B cell (primary cell): ENCODE measurements at regions not wholly inside any gene's neighbourhood (a gene's known extent, or its start where the extent isn't known, plus 50 kb on each side); places are given as distances from the start of the nearest gene placed in this dataset.

Experiments used
- ATAC-seq: fragments of 200-7000 bp; cut with Tn5 transposase; one replicate; pipeline ENCODE4 v1.10.0; 2021; ENCODE audit warnings: low read depth, mild to moderate bottlenecking, moderate number of reproducible peaks, moderate library complexity
- CTCF ChIA-PET: fragments of 350-600 bp; sonication (Branson Sonifier 250); formaldehyde crosslinking; loops from one replicate; lab custom pipeline; 2021; ENCODE audit warnings: antibody characterized with exemption, inconsistent platforms; lab: Charles Lee
- POLR2A ChIA-PET: fragments of 350-600 bp; sonication (Branson Sonifier 250); formaldehyde crosslinking; loops from one replicate; lab custom pipeline; 2021; ENCODE audit warnings: antibody characterized with exemption; lab: Charles Lee
- DNase-seq: peaks from one replicate; pipeline ENCODE4 v3.0.0; 2013
- H2AFZ ChIP-seq: 2 replicates; pipeline ENCODE4 v1.6.1; 2012; ENCODE audit warnings: mild to moderate bottlenecking, low read depth, low read length; ENCODE audit not compliant: insufficient read depth, poor library complexity, severe bottlenecking
- H3K27ac ChIP-seq, 2 donors: 1 replicate in 1 of 2; 2 replicates in 1 of 2; pipeline ENCODE4 v1.5.1; 2012 to 2013; ENCODE audit warnings: low read length in 2 of 2, mild to moderate bottlenecking in 2 of 2, moderate library complexity in 1 of 2
- H3K27me3 ChIP-seq, 4 experiments: fragments of 200-600 bp in 1 of 4; sonication (generic) in 1 of 4; replicated peaks in 1 of 4; 1 replicate in 2 of 4; 2 replicates in 2 of 4; pipeline versions ENCODE4 v1.6.1 to v1.7.0; 2013 to 2016; ENCODE audit warnings: low read length in 3 of 4, mild to moderate bottlenecking in 2 of 4, mixed read lengths in 1 of 4, moderate library complexity in 1 of 4; ENCODE audit not compliant: insufficient read depth in 4 of 4, control insufficient read depth in 3 of 4; ENCODE audit errors: control extremely low read depth in 1 of 4
- H3K36me3 ChIP-seq, 2 experiments: replicated peaks in 1 of 2; 1 replicate in 1 of 2; 2 replicates in 1 of 2; pipeline versions ENCODE4 v1.6.1 to v1.7.1; 2013; ENCODE audit warnings: low read length in 1 of 2; ENCODE audit not compliant: insufficient read depth in 2 of 2, control insufficient read depth in 1 of 2; ENCODE audit errors: control extremely low read depth in 1 of 2, extremely low read depth in 1 of 2
- H3K4me1 ChIP-seq, 2 donors: fragments of 200-600 bp in 1 of 2; sonication (generic) in 1 of 2; 1 replicate in 1 of 2; 2 replicates in 1 of 2; pipeline versions ENCODE4 v1.5.1 to v1.6.1; 2013 to 2017; ENCODE audit warnings: low read length in 2 of 2; ENCODE audit not compliant: control insufficient read depth in 2 of 2, insufficient read depth in 2 of 2
- H3K4me2 ChIP-seq: replicated peaks from 2 replicates; pipeline ENCODE3; 2012; ENCODE audit warnings: mild to moderate bottlenecking, low read depth, low read length; ENCODE audit not compliant: poor library complexity, severe bottlenecking
- H3K4me3 ChIP-seq, 5 experiments: fragments of 200-600 bp in 1 of 5; sonication (generic) in 1 of 5; 1 replicate in 3 of 5; 2 replicates in 2 of 5; pipeline versions ENCODE4 v1.5.1 to v1.7.0; 2011 to 2016; ENCODE audit warnings: low read length in 4 of 5, mild to moderate bottlenecking in 4 of 5, low read depth in 2 of 5, control low read depth in 1 of 5, moderate library complexity in 1 of 5; ENCODE audit not compliant: insufficient read depth in 1 of 5; ENCODE audit errors: control extremely low read depth in 1 of 5, extremely low read depth in 1 of 5
- H3K79me2 ChIP-seq: fragments of 200-600 bp; sonication (generic); one replicate; pipeline ENCODE4 v1.6.0; 2016; ENCODE audit warnings: low read length; ENCODE audit not compliant: control insufficient read depth, insufficient read depth
- H3K9ac ChIP-seq: fragments of 200-600 bp; sonication (generic); 2 replicates; pipeline ENCODE4 v1.6.1; 2017; ENCODE audit warnings: mild to moderate bottlenecking, low read length, moderate library complexity
- H3K9me3 ChIP-seq, 3 donors: one replicate each; pipeline versions ENCODE4 v1.6.1 to v1.7.1; 2013; ENCODE audit warnings: low read length in 2 of 3; ENCODE audit not compliant: control insufficient read depth in 2 of 3, insufficient read depth in 1 of 3; ENCODE audit errors: control extremely low read depth in 1 of 3
- H4K20me1 ChIP-seq: 2 replicates; pipeline ENCODE4 v1.6.0; 2012; ENCODE audit warnings: mild to moderate bottlenecking, low read length; ENCODE audit not compliant: insufficient read depth, control insufficient read depth, poor library complexity, severe bottlenecking
- H3K27ac Mint-ChIP-seq: one replicate; pipeline ENCODE4 v1.8.0; 2021; ENCODE audit warnings: mixed read lengths
- H3K27me3 Mint-ChIP-seq: one replicate; pipeline ENCODE4 v1.8.0; 2021; ENCODE audit warnings: mixed read lengths
- H3K4me1 Mint-ChIP-seq: one replicate; pipeline ENCODE4 v1.8.0; 2021; ENCODE audit warnings: mixed read lengths
- H3K4me3 Mint-ChIP-seq: one replicate; pipeline ENCODE4 v1.8.0; 2021; ENCODE audit warnings: mixed read lengths
- H3K9me3 Mint-ChIP-seq: one replicate; pipeline ENCODE4 v1.8.0; 2022; ENCODE audit warnings: mixed read lengths; ENCODE audit not compliant: insufficient read depth
- EZH2 ChIP-seq: IDR thresholded peaks from 2 replicates; pipeline ENCODE4 v1.6.1; 2012; ENCODE audit warnings: borderline replicate concordance, low read depth, mild to moderate bottlenecking, moderate library complexity, low read length; ENCODE audit not compliant: insufficient read depth, poor library complexity, severe bottlenecking
- WGBS: methylation state at CpG from one replicate; pipeline ENCODE4 v1.1.5; 2013; ENCODE audit warnings: missing lambda C conversion rate; ENCODE audit not compliant: insufficient coverage; 5-methylcytosine and 5-hydroxymethylcytosine counted together
- intact Hi-C: fragments of 100-400 bp; cut with micrococcal nuclease; formaldehyde crosslinking; loops from one replicate; pipeline ENCODE4 v1.10.0; 2022
- TF ChIP-seq, protein P1 (sequence below): fragments of 200-600 bp; IDR thresholded peaks from one replicate; pipeline ENCODE4 v1.8.0; 2022; ENCODE audit warnings: antibody characterized with exemption, mild to moderate bottlenecking

DNA sequence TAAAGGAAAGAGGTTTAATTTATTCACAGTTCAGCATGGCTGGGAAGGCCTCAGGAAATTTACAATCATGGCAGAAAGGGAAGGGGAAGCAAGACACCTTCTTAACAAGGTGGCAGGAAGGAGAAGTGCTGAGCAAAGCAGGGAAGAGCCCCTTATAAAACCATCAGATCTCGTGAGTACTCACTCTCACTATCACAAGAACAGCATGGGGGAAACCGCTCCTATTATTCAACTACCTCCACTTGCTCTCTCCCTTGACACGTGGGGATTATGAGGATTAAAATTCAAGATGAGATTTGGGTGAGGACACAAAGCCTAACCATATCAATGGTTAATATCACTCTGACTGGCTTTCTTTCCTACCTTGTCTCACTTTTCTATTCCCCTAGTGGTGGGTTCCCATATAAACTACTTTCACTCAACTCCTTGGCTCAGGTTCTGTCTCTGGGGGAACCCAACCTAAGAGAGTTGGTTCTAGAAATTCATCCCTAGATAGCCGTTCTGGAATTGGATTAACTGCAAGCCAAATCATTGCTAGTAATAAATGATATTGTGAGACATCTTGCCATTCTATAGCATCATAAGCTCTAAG is 749.8 kb upstream of the GRAMD2B start:
- no peak overlapping the region for H3K4me3 Mint-ChIP-seq
- H3K9me3 Mint-ChIP-seq: no peaks in the 10 kb centered on the region
- no peaks in the 10 kb centered on the region for H3K79me2 ChIP-seq

DNA sequence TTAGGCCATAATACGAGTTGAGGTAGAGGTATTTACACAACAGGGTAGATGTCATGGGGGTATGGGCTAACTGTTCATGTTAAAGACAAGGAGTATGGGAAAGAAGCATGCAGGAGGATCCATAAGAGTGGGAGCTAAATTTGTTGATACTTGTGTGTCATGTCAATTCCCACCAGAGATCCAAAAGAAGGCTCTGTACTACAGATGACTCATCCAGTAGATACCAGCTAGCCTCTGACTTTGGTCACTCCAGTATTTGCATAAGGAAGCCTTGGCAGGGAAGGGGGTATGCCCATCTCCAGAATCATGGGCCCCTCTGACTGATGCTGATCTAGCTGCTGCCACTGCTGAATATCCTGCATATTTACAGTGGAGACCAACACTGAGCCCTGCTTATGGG is 743.7 kb upstream of the GRAMD2B start:
- Histone ChIP-seq H3K4me2 (no peak overlapping the region), H3K9ac (no peak overlapping the region), H4K20me1 (no peaks in the 10 kb centered on the region), H3K4me3 (no peak overlapping the region), H3K36me3 (no peaks in the 10 kb centered on the region), H3K4me1 (no peaks in the 10 kb centered on the region), H3K79me2 (no peaks in the 10 kb centered on the region), H2AFZ (no peak overlapping the region), H3K9me3 (no peaks in the 10 kb centered on the region), H3K27ac (no peak overlapping the region), H3K27me3 (no peaks in the 10 kb centered on the region)
- 75% methylated on average over 1 of the region's 1 CpG for WGBS
- Mint-ChIP-seq H3K4me1 (no peaks in the 10 kb centered on the region), H3K27me3 (peaks cover under 1% of the 10 kb centered on the region), H3K4me3 (no peak overlapping the region), H3K27ac (no peak overlapping the region), H3K9me3 (no peaks in the 10 kb centered on the region)
- CTCF ChIA-PET: no interaction called here
- ATAC-seq (no peak), DNase-seq (no peak)
- intact Hi-C loops: no loop called here
- TF ChIP-seq EZH2: no peak
- TF ChIP-seq, protein P1, sequence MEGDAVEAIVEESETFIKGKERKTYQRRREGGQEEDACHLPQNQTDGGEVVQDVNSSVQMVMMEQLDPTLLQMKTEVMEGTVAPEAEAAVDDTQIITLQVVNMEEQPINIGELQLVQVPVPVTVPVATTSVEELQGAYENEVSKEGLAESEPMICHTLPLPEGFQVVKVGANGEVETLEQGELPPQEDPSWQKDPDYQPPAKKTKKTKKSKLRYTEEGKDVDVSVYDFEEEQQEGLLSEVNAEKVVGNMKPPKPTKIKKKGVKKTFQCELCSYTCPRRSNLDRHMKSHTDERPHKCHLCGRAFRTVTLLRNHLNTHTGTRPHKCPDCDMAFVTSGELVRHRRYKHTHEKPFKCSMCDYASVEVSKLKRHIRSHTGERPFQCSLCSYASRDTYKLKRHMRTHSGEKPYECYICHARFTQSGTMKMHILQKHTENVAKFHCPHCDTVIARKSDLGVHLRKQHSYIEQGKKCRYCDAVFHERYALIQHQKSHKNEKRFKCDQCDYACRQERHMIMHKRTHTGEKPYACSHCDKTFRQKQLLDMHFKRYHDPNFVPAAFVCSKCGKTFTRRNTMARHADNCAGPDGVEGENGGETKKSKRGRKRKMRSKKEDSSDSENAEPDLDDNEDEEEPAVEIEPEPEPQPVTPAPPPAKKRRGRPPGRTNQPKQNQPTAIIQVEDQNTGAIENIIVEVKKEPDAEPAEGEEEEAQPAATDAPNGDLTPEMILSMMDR: no peak
- POLR2A ChIA-PET: no interaction called here

More for the DNA sequence above, 749.8 kb upstream of the GRAMD2B start:
- no peaks in the 10 kb centered on the region for H3K27me3 Mint-ChIP-seq
- Histone ChIP-seq H3K9me3 (no peaks in the 10 kb centered on the region), H3K27ac (no peak overlapping the region), H3K9ac (no peak overlapping the region), H3K4me1 (no peaks in the 10 kb centered on the region), H3K27me3 (no peaks in the 10 kb centered on the region), H4K20me1 (no peaks in the 10 kb centered on the region), H3K4me2 (no peak overlapping the region), H3K36me3 (no peaks in the 10 kb centered on the region), H3K4me3 (no peak overlapping the region), H2AFZ (no peak overlapping the region)
- intact Hi-C loops: no loop called here
- ATAC-seq (no peak), DNase-seq (no peak)
- H3K27ac Mint-ChIP-seq: no peak overlapping the region
- ChIA-PET CTCF (no interaction called here), POLR2A (no interaction called here)
- TF ChIP-seq, protein P1: no peak
- TF ChIP-seq EZH2: no peak
- WGBS: no CpG with 5 or more reads among the region's 4 CpGs
- no peaks in the 10 kb centered on the region for H3K4me1 Mint-ChIP-seq
